HepG2 (cell line): ENCODE measurements at regions not wholly inside any gene's neighbourhood (a gene's known extent, or its start where the extent isn't known, plus 50 kb on each side); places are given as distances from the start of the nearest gene placed in this dataset.

Source experiments
- ATAC-seq: fragments of 200-7000 bp; cut with Tn5 transposase; 3 replicates; pipeline ENCODE4 v1.9.1; 2020; ENCODE audit warnings: mild to moderate bottlenecking, moderate library complexity
- BruUV-seq: library from RNA; stranded (reverse); fragments of 400-500 nt; replicated peaks from 2 replicates; lab custom pipeline; 2021; lab: Mats Ljungman, UMichigan
- CTCF ChIA-PET: fragments of 300-600 bp; formaldehyde crosslinking; extraction: SDS; loops from one replicate; lab custom pipeline; 2021; ENCODE audit warnings: low total read pairs, inconsistent platforms, low intra/inter-chr PET ratio; lab: Yijun Ruan, JAX
- POLR2A ChIA-PET: fragments of 350-600 bp; sonication (Branson Sonifier 250); formaldehyde crosslinking; loops from one replicate; lab custom pipeline; 2020; ENCODE audit warnings: antibody characterized with exemption, inconsistent platforms; lab: Yijun Ruan, JAX
- DNase-seq: peaks from one replicate; pipeline ENCODE4 v3.0.0-alpha.2; 2015; ENCODE audit warnings: low spot score
- FAIRE-seq: peaks from 3 replicates; lab custom pipeline; 2011; peaks lifted over from hg19 to GRCh38; lab: Jason Lieb, UNC
- H2AFZ ChIP-seq: one replicate; pipeline ENCODE4 v1.6.1; 2011; ENCODE audit warnings: low read length, inconsistent platforms
- H3K27ac ChIP-seq: fragments of 300-600 bp; 3 replicates; pipeline ENCODE4 v1.8.0; 2011; ENCODE audit warnings: mixed run types, mild to moderate bottlenecking, mixed read lengths, low read length, inconsistent platforms; ENCODE audit not compliant: insufficient read depth; ENCODE audit errors: extremely low read length
- H3K27me3 ChIP-seq, 2 experiments: fragments of 200-600 bp in 1 of 2; 2 replicates in 1 of 2; 3 replicates in 1 of 2; pipeline versions ENCODE4 v1.6.0 to v1.8.0; 2011; ENCODE audit warnings: low read length in 2 of 2, mild to moderate bottlenecking in 2 of 2, moderate library complexity in 2 of 2, inconsistent platforms in 1 of 2; ENCODE audit not compliant: insufficient read depth in 2 of 2, control insufficient read depth in 1 of 2
- H3K36me3 ChIP-seq, 2 experiments: fragments of 200-600 bp in 1 of 2; replicated peaks in 1 of 2; 2 replicates in 1 of 2; 3 replicates in 1 of 2; pipeline versions ENCODE4 v1.5.1 to v1.8.0; 2011; ENCODE audit warnings: low read length in 2 of 2, inconsistent platforms in 1 of 2; ENCODE audit not compliant: insufficient read depth in 2 of 2, control insufficient read depth in 1 of 2
- H3K4me1 ChIP-seq: 2 replicates; pipeline ENCODE4 v1.5.1; 2012; ENCODE audit warnings: low read length, inconsistent platforms; ENCODE audit not compliant: insufficient read depth
- H3K4me2 ChIP-seq: 2 replicates; pipeline ENCODE4 v1.6.0; 2011; ENCODE audit warnings: low read depth, low read length, inconsistent platforms
- H3K4me3 ChIP-seq, 3 experiments: fragments of 200-600 bp in 1 of 3; sonication (generic), shearing (Covaris generic) in 1 of 3; replicated peaks in 1 of 3; 2 replicates each; pipeline ENCODE4 v1.5.1; 2011 to 2016; ENCODE audit warnings: low read length in 3 of 3, inconsistent platforms in 2 of 3, low read depth in 2 of 3, mild to moderate bottlenecking in 2 of 3, control low read depth in 1 of 3, mixed read lengths in 1 of 3; ENCODE audit not compliant: insufficient read depth in 1 of 3
- H3K79me2 ChIP-seq: one replicate; pipeline ENCODE4 v1.6.1; 2011; ENCODE audit warnings: low read length, inconsistent platforms; ENCODE audit not compliant: insufficient read depth
- H3K9ac ChIP-seq: 2 replicates; pipeline ENCODE4 v1.6.0; 2011; ENCODE audit warnings: mild to moderate bottlenecking, low read depth, low read length, inconsistent platforms; ENCODE audit not compliant: insufficient read depth
- H3K9me3 ChIP-seq: 2 replicates; pipeline ENCODE4 v1.5.1; 2012; ENCODE audit warnings: mild to moderate bottlenecking, low read length
- H4K20me1 ChIP-seq: 2 replicates; pipeline ENCODE4 v1.6.0; 2011; ENCODE audit warnings: inconsistent platforms, mild to moderate bottlenecking, low read length, moderate library complexity; ENCODE audit not compliant: insufficient read depth
- NFKBIZ ChIP-seq: IDR thresholded peaks from 2 replicates; pipeline ENCODE4 v1.6.1; 2018; ENCODE audit warnings: missing genetic modification reagents, missing compliant biosample characterization
- ZFX ChIP-seq: sonication (generic); formaldehyde crosslinking; IDR thresholded peaks from 2 replicates; pipeline ENCODE4 v1.4.0; 2020; ENCODE audit warnings: mild to moderate bottlenecking, low read depth, missing genetic modification reagents, moderate library complexity
- WGBS: methylation state at CpG from one replicate; pipeline ENCODE4 v1.1.6; 2017; ENCODE audit warnings: low lambda C conversion rate; 5-methylcytosine and 5-hydroxymethylcytosine counted together
- in situ Hi-C: cut with HindIII; loops from 2 replicates; pipeline ENCODE4 v1.10.0; 2017; ENCODE audit warnings: low pct_unique_long_range_greater_than_20kb; ENCODE audit not compliant: extremely low pct_ligation_motif_present
- intact Hi-C: fragments of 100-400 bp; cut with micrococcal nuclease; formaldehyde crosslinking; loops from one replicate; pipeline ENCODE4 v1.10.0; 2022; ENCODE audit not compliant: unreplicated experiment
- TF ChIP-seq, protein P1 (sequence below): sonication (generic); formaldehyde crosslinking; IDR thresholded peaks from 2 replicates; pipeline ENCODE4 v1.4.0; 2020; ENCODE audit warnings: missing genetic modification reagents
- TF ChIP-seq, protein P2 (sequence below): sonication (generic); formaldehyde crosslinking; IDR thresholded peaks from 2 replicates; pipeline ENCODE4 v1.4.0; 2020; ENCODE audit warnings: missing genetic modification reagents

DNA sequence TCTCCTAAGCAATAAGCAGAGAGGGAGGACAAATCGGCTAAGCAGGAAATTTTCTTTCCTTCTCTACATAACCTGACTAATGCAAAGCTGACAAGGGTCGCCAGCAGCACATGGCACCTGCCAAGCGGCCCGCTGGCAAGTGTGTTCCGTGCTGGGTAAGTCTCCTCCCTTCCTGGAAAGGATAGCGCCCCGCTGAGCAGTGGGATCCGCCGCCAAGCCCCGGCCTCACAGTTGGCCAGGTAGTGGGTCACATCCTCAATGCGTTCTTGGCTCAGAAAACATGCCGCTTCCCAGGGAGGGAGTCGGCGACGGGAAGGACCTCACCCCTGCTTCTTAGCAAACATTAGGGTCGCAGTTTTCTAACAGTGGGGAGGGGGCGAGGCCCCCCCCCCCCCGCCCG, 488.9 kb upstream of the NUPR2 start (continued):
- TF ChIP-seq, protein P1, sequence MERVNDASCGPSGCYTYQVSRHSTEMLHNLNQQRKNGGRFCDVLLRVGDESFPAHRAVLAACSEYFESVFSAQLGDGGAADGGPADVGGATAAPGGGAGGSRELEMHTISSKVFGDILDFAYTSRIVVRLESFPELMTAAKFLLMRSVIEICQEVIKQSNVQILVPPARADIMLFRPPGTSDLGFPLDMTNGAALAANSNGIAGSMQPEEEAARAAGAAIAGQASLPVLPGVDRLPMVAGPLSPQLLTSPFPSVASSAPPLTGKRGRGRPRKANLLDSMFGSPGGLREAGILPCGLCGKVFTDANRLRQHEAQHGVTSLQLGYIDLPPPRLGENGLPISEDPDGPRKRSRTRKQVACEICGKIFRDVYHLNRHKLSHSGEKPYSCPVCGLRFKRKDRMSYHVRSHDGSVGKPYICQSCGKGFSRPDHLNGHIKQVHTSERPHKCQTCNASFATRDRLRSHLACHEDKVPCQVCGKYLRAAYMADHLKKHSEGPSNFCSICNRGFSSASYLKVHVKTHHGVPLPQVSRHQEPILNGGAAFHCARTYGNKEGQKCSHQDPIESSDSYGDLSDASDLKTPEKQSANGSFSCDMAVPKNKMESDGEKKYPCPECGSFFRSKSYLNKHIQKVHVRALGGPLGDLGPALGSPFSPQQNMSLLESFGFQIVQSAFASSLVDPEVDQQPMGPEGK (CRISPR knock-in tag) = no peak
- no peak for TF ChIP-seq ZFX

DNA sequence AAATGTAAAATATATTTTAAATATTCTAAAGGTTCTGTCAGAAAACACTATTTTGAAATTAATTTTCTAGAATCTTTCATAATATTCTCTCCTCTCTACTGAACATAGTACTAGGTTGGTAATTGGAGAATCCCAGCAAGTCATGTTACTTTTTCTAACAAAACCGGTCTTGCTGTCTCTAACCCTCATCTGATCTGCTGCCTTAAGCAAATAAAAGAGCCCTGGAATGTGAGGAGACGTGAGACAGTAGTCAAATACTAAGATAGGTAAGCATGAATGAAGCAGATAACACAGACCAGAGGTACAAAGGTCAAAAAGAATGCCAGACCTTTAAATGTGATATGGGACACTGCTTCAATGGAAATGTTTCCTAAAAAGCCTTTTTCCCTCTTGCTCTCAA, 462.4 kb upstream of the NUPR2 start:
- intact Hi-C loops = no loop called here
- in situ Hi-C loops = no loop called here
- Histone ChIP-seq H3K36me3 (no peaks in the 10 kb centered on the region), H3K4me3 (no peak overlapping the region), H2AFZ (no peak overlapping the region), H4K20me1 (no peaks in the 10 kb centered on the region)
- no peak for DNase-seq
- POLR2A ChIA-PET = no interaction called here
- no peak for TF ChIP-seq NFKBIZ (CRISPR knock-in tag)
- TF ChIP-seq, protein P2, sequence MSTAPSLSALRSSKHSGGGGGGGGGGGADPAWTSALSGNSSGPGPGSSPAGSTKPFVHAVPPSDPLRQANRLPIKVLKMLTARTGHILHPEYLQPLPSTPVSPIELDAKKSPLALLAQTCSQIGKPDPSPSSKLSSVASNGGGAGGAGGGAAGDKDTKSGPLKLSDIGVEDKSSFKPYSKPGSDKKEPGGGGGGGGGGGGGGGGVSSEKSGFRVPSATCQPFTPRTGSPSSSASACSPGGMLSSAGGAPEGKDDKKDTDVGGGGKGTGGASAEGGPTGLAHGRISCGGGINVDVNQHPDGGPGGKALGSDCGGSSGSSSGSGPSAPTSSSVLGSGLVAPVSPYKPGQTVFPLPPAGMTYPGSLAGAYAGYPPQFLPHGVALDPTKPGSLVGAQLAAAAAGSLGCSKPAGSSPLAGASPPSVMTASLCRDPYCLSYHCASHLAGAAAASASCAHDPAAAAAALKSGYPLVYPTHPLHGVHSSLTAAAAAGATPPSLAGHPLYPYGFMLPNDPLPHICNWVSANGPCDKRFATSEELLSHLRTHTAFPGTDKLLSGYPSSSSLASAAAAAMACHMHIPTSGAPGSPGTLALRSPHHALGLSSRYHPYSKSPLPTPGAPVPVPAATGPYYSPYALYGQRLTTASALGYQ (CRISPR knock-in tag) = no peak
- TF ChIP-seq, all 625 proteins: peak for 0
- Histone ChIP-seq H3K9me3 (peaks cover 90% of the 10 kb centered on the region), H3K9ac (no peak overlapping the region), H3K4me2 (no peak overlapping the region), H3K27me3 (no peaks in the 10 kb centered on the region), H3K27ac (no peak overlapping the region), H3K79me2 (no peaks in the 10 kb centered on the region), H3K4me1 (no peaks in the 10 kb centered on the region)
- BruUV-seq = no TSS peak
- FAIRE-seq (no peak), ATAC-seq (no peak)
- 4% methylated on average over 2 of the region's 2 CpGs for WGBS
- CTCF ChIA-PET = no interaction called here
